Hepatocyte (in vitro differentiated cells): ENCODE measurements at regions not wholly inside any gene's neighbourhood (a gene's known extent, or its start where the extent isn't known, plus 50 kb on each side); places are given as distances from the start of the nearest gene placed in this dataset.

Source experiments
- EZH2 ChIP-seq: fragments of 200-600 bp; sonication (generic); IDR thresholded peaks from 2 replicates; pipeline ENCODE4 v1.6.1; 2016; ENCODE audit warnings: antibody characterized with exemption, mild to moderate bottlenecking, borderline replicate concordance
- EZH2phosphoT487 ChIP-seq: fragments of 200-600 bp; sonication (generic); IDR thresholded peaks from one replicate; pipeline ENCODE4 v1.6.1; 2018; ENCODE audit warnings: antibody characterized with exemption, mild to moderate bottlenecking, low read depth, moderate library complexity; ENCODE audit not compliant: unreplicated experiment, severe bottlenecking
- TF ChIP-seq, protein P1 (sequence below): fragments of 200-600 bp; sonication (generic); IDR thresholded peaks from 2 replicates; pipeline ENCODE4 v1.5.1; 2016; ENCODE audit warnings: antibody characterized with exemption, mild to moderate bottlenecking; ENCODE audit not compliant: poor library complexity

DNA sequence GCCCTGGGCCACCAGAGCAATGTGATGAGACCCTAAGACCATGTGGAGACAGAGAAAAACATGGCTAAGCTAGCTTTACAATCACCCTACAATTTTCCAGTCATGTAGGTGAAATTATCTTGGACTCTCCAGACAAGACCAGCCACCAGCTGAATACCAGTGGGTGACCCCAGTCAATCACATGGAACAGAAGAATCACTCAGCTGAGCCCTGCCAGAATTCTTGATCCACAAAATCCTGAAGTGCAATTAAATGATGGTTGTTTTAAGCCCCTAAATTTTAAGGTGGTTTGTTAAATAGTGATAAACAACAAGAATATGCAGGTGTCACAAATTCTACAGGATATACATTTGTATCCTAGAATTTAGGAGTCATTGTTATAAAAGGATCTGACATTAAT lies 69.5 kb upstream of the SMIM15 start:
- TF ChIP-seq, protein P1, sequence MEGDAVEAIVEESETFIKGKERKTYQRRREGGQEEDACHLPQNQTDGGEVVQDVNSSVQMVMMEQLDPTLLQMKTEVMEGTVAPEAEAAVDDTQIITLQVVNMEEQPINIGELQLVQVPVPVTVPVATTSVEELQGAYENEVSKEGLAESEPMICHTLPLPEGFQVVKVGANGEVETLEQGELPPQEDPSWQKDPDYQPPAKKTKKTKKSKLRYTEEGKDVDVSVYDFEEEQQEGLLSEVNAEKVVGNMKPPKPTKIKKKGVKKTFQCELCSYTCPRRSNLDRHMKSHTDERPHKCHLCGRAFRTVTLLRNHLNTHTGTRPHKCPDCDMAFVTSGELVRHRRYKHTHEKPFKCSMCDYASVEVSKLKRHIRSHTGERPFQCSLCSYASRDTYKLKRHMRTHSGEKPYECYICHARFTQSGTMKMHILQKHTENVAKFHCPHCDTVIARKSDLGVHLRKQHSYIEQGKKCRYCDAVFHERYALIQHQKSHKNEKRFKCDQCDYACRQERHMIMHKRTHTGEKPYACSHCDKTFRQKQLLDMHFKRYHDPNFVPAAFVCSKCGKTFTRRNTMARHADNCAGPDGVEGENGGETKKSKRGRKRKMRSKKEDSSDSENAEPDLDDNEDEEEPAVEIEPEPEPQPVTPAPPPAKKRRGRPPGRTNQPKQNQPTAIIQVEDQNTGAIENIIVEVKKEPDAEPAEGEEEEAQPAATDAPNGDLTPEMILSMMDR: no peak
- TF ChIP-seq EZH2phosphoT487 (no peak), EZH2 (no peak)
